ENCODE measurements at regions not wholly inside any gene's neighbourhood (a gene's known extent, or its start where the extent isn't known, plus 50 kb on each side); places are given as distances from the start of the nearest gene placed in this dataset.

GRCh38 chr5:82597437-82597836 is 319.3 kb upstream of the RPS23 start:
- TF ChIP-seq EZH2 (IDR thresholded peaks at IDR 0.05; ENCODE audit: borderline replicate concordance, low read depth, low read length, poor library complexity, severe bottlenecking) (no peak), CTCF (conservative IDR thresholded peaks at IDR 0.05; ENCODE audit: low read depth, low read length) (peak; percentile 59)

Data from A673 (cell line).